ENCODE measurements at regions not wholly inside any gene's neighbourhood (a gene's known extent, or its start where the extent isn't known, plus 50 kb on each side); places are given as distances from the start of the nearest gene placed in this dataset.

- no peak for DNase-seq (ENCODE audit: low spot score)
- Histone ChIP-seq H3K27me3 (ENCODE audit: control insufficient read depth in 3 of 3, insufficient read depth in 3 of 3, low read depth in 1 of 3, low read length in 3 of 3) (no peaks in the 10 kb centered on the region), H3K79me1 (ENCODE audit: low read depth, low read length) (no peaks in the 10 kb centered on the region), H2AK5ac (ENCODE audit: low read depth, low read length) (no peak overlapping the region), H3K4ac (ENCODE audit: low read length) (no peak overlapping the region), H3K4me3 (ENCODE audit: low read length in 2 of 2) (no peak overlapping the region), H3K9ac (ENCODE audit: low read depth, low read length, poor library complexity) (no peak overlapping the region), H4K8ac (ENCODE audit: low read depth, low read length) (no peak overlapping the region), H3K4me1 (ENCODE audit: control insufficient read depth in 2 of 2, insufficient read depth in 1 of 2, low read depth in 1 of 2, low read length in 2 of 2) (peaks cover 0 to 2% of the 10 kb centered on the region in 2 donors), H2BK5ac (ENCODE audit: low read length) (no peak overlapping the region), H4K91ac (ENCODE audit: low read depth, low read length, poor library complexity) (no peak overlapping the region), H3K27ac (replicated peaks; ENCODE audit: low read length) (no peak overlapping the region), H2BK120ac (ENCODE audit: low read depth, low read length) (no peak overlapping the region), H2BK15ac (ENCODE audit: low read length) (no peak overlapping the region), H3K9me3 (replicated peaks in 1 of 2; ENCODE audit: control insufficient read depth in 2 of 2, insufficient read depth in 1 of 2, low read depth in 1 of 2, low read length in 2 of 2) (no peaks in the 10 kb centered on the region), H2BK12ac (ENCODE audit: low read length) (no peak overlapping the region), H2AFZ (ENCODE audit: low read length) (no peak overlapping the region), H3K18ac (ENCODE audit: low read length) (no peak overlapping the region), H3K23ac (ENCODE audit: low read depth, low read length, poor library complexity) (no peak overlapping the region), H3K36me3 (replicated peaks in 1 of 2; ENCODE audit: control insufficient read depth in 2 of 2, insufficient read depth in 2 of 2, low read length in 2 of 2) (no peaks in the 10 kb centered on the region), H3K4me2 (ENCODE audit: insufficient read depth, low read length, poor library complexity, severe bottlenecking) (no peak overlapping the region), H3K14ac (ENCODE audit: low read length) (no peak overlapping the region)
- WGBS, 2 donors (ENCODE audit: extremely low coverage in 2 of 2, insufficient read length in 2 of 2, insufficient replicate concordance in 1 of 2) = no CpG with 5 or more reads among the region's 1 CpG
Observed at GRCh38 chr7:13578294-13578693, 411.2 kb downstream of the ETV1 start.

DNA sequence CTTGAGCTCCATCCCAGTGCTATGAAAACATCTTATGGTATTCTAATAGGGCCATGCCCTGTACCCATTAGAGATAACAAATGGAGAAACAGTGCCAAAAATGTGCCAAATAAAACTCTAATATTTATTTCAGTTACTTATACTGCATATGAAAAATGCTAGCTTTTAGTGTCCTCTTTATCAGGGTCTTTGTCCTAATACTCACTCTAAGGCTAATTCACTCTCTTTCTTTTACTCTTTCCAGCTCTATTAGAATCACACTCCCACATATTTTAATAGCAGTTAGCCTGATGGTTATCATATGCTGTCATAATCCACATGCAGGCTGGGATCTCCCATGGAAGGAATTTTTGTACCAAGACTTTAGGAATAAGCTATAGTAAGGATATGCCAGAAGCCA, 408.4 kb downstream of the ETV1 start:
- Histone ChIP-seq H3K14ac (ENCODE audit: low read length) (no peak overlapping the region), H3K36me3 (replicated peaks in 1 of 2; ENCODE audit: control insufficient read depth in 2 of 2, insufficient read depth in 2 of 2, low read length in 2 of 2) (no peaks in the 10 kb centered on the region), H3K18ac (ENCODE audit: low read length) (no peak overlapping the region), H3K27ac (replicated peaks; ENCODE audit: low read length) (no peak overlapping the region), H3K4me3 (ENCODE audit: low read length in 2 of 2) (no peak overlapping the region), H2BK15ac (ENCODE audit: low read length) (no peak overlapping the region), H2AK5ac (ENCODE audit: low read depth, low read length) (no peak overlapping the region), H3K9ac (ENCODE audit: low read depth, low read length, poor library complexity) (no peak overlapping the region), H3K79me1 (ENCODE audit: low read depth, low read length) (no peaks in the 10 kb centered on the region), H3K4ac (ENCODE audit: low read length) (no peak overlapping the region), H4K8ac (ENCODE audit: low read depth, low read length) (no peak overlapping the region), H2BK120ac (ENCODE audit: low read depth, low read length) (no peak overlapping the region), H3K4me2 (ENCODE audit: insufficient read depth, low read length, poor library complexity, severe bottlenecking) (no peak overlapping the region), H2BK12ac (ENCODE audit: low read length) (no peak overlapping the region), H3K27me3 (ENCODE audit: control insufficient read depth in 3 of 3, insufficient read depth in 3 of 3, low read depth in 1 of 3, low read length in 3 of 3) (no peaks in the 10 kb centered on the region), H3K23ac (ENCODE audit: low read depth, low read length, poor library complexity) (no peak overlapping the region), H2AFZ (ENCODE audit: low read length) (no peak overlapping the region), H4K91ac (ENCODE audit: low read depth, low read length, poor library complexity) (no peak overlapping the region), H2BK5ac (ENCODE audit: low read length) (no peak overlapping the region), H3K9me3 (replicated peaks in 1 of 2; ENCODE audit: control insufficient read depth in 2 of 2, insufficient read depth in 1 of 2, low read depth in 1 of 2, low read length in 2 of 2) (no peaks in the 10 kb centered on the region), H3K4me1 (ENCODE audit: control insufficient read depth in 2 of 2, insufficient read depth in 1 of 2, low read depth in 1 of 2, low read length in 2 of 2) (no peaks in the 10 kb centered on the region)
- no peak for DNase-seq (ENCODE audit: low spot score)

GRCh38 chr7:13593854-13594253, 395.6 kb downstream of the ETV1 start:
- Histone ChIP-seq H4K91ac (ENCODE audit: low read depth, low read length, poor library complexity) (no peak overlapping the region), H3K9ac (ENCODE audit: low read depth, low read length, poor library complexity) (no peak overlapping the region), H2BK120ac (ENCODE audit: low read depth, low read length) (no peak overlapping the region), H3K27me3 (ENCODE audit: control insufficient read depth in 3 of 3, insufficient read depth in 3 of 3, low read depth in 1 of 3, low read length in 3 of 3) (no peaks in the 10 kb centered on the region), H3K14ac (ENCODE audit: low read length) (no peak overlapping the region), H3K23ac (ENCODE audit: low read depth, low read length, poor library complexity) (no peak overlapping the region), H2BK12ac (ENCODE audit: low read length) (no peak overlapping the region), H3K4ac (ENCODE audit: low read length) (no peak overlapping the region), H4K8ac (ENCODE audit: low read depth, low read length) (no peak overlapping the region), H2AK5ac (ENCODE audit: low read depth, low read length) (no peak overlapping the region), H3K36me3 (replicated peaks in 1 of 2; ENCODE audit: control insufficient read depth in 2 of 2, insufficient read depth in 2 of 2, low read length in 2 of 2) (no peaks in the 10 kb centered on the region), H3K79me1 (ENCODE audit: low read depth, low read length) (no peaks in the 10 kb centered on the region), H3K4me2 (ENCODE audit: insufficient read depth, low read length, poor library complexity, severe bottlenecking) (no peak overlapping the region), H2BK5ac (ENCODE audit: low read length) (no peak overlapping the region), H3K4me1 (ENCODE audit: control insufficient read depth in 2 of 2, insufficient read depth in 1 of 2, low read depth in 1 of 2, low read length in 2 of 2) (no peaks in the 10 kb centered on the region), H2BK15ac (ENCODE audit: low read length) (no peak overlapping the region), H3K9me3 (replicated peaks in 1 of 2; ENCODE audit: control insufficient read depth in 2 of 2, insufficient read depth in 1 of 2, low read depth in 1 of 2, low read length in 2 of 2) (no peaks in the 10 kb centered on the region), H3K18ac (ENCODE audit: low read length) (no peak overlapping the region), H3K27ac (replicated peaks; ENCODE audit: low read length) (no peak overlapping the region), H2AFZ (ENCODE audit: low read length) (no peak overlapping the region), H3K4me3 (ENCODE audit: low read length in 2 of 2) (no peak overlapping the region)
- WGBS, 2 donors (ENCODE audit: extremely low coverage in 2 of 2, insufficient read length in 2 of 2, insufficient replicate concordance in 1 of 2) = no CpG with 5 or more reads among the region's 2 CpGs
- no peak for DNase-seq (ENCODE audit: low spot score)

GRCh38 chr7:13602036-13602435, 387.4 kb downstream of the ETV1 start:
- no CpG with 5 or more reads among the region's 2 CpGs for WGBS, 2 donors (ENCODE audit: extremely low coverage in 2 of 2, insufficient read length in 2 of 2, insufficient replicate concordance in 1 of 2)
- Histone ChIP-seq H3K9ac (ENCODE audit: low read depth, low read length, poor library complexity) (no peak overlapping the region), H2BK12ac (ENCODE audit: low read length) (no peak overlapping the region), H2AK5ac (ENCODE audit: low read depth, low read length) (no peak overlapping the region), H3K79me1 (ENCODE audit: low read depth, low read length) (no peaks in the 10 kb centered on the region), H4K8ac (ENCODE audit: low read depth, low read length) (no peak overlapping the region), H2AFZ (ENCODE audit: low read length) (no peak overlapping the region), H2BK15ac (ENCODE audit: low read length) (no peak overlapping the region), H2BK5ac (ENCODE audit: low read length) (no peak overlapping the region), H3K4ac (ENCODE audit: low read length) (no peak overlapping the region), H3K4me3 (ENCODE audit: low read length in 2 of 2) (no peak overlapping the region), H3K9me3 (replicated peaks in 1 of 2; ENCODE audit: control insufficient read depth in 2 of 2, insufficient read depth in 1 of 2, low read depth in 1 of 2, low read length in 2 of 2) (no peaks in the 10 kb centered on the region), H3K14ac (ENCODE audit: low read length) (no peak overlapping the region), H3K4me1 (ENCODE audit: control insufficient read depth in 2 of 2, insufficient read depth in 1 of 2, low read depth in 1 of 2, low read length in 2 of 2) (no peaks in the 10 kb centered on the region), H3K27me3 (ENCODE audit: control insufficient read depth in 3 of 3, insufficient read depth in 3 of 3, low read depth in 1 of 3, low read length in 3 of 3) (no peaks in the 10 kb centered on the region), H3K4me2 (ENCODE audit: insufficient read depth, low read length, poor library complexity, severe bottlenecking) (no peak overlapping the region), H3K18ac (ENCODE audit: low read length) (no peak overlapping the region), H2BK120ac (ENCODE audit: low read depth, low read length) (no peak overlapping the region), H4K91ac (ENCODE audit: low read depth, low read length, poor library complexity) (no peak overlapping the region), H3K23ac (ENCODE audit: low read depth, low read length, poor library complexity) (no peak overlapping the region), H3K36me3 (replicated peaks in 1 of 2; ENCODE audit: control insufficient read depth in 2 of 2, insufficient read depth in 2 of 2, low read length in 2 of 2) (no peaks in the 10 kb centered on the region), H3K27ac (replicated peaks; ENCODE audit: low read length) (no peak overlapping the region)
- DNase-seq (ENCODE audit: low spot score) = no peak

All from neuronal stem cell (in vitro differentiated cells).